ENCODE measurements at regions not wholly inside any gene's neighbourhood (a gene's known extent, or its start where the extent isn't known, plus 50 kb on each side); places are given as distances from the start of the nearest gene placed in this dataset.

GRCh38 chr16:13611596-13611995 is 308.4 kb upstream of the ERCC4 start:
- BruUV-seq (replicated peaks) = no TSS peak
- FAIRE-seq = no peak
- H3K27me3 ChIP-seq (ENCODE audit: control insufficient read depth in 2 of 2, insufficient read depth in 2 of 2, low read length in 2 of 2) = peaks cover 0 to 12% of the 10 kb centered on the region in 2 experiments; a peak in 2 of 5 replicates
- no peak for DNase-seq (ENCODE audit: extremely low read depth in 1 of 4, low spot score in 3 of 4)
- ChIA-PET CTCF (ENCODE audit: low intra/inter-chr PET ratio) (no interaction called here), POLR2A (no interaction called here)
- no peak overlapping the region for H3K4me2 ChIP-seq (ENCODE audit: insufficient read depth, low read length)
- H3K9ac ChIP-seq (ENCODE audit: insufficient read depth in 1 of 2, low read depth in 2 of 2, low read length in 2 of 2) = no peak overlapping the region
- WGBS (ENCODE audit: insufficient coverage, low coverage, missing lambda C conversion rate) = under 1% methylated on average over 7 of the region's 7 CpGs
- no peak overlapping the region for H2AFZ ChIP-seq (ENCODE audit: low read depth, low read length)
- no peaks in the 10 kb centered on the region for H3K9me3 ChIP-seq (replicated peaks; ENCODE audit: control insufficient read depth, insufficient read depth, low read depth, low read length)
- intact Hi-C loops (cut with micrococcal nuclease) (no loop called here), in situ Hi-C loops (cut with MboI) (no loop called here)
- H4K20me1 ChIP-seq (replicated peaks; ENCODE audit: control insufficient read depth, insufficient read depth, low read length) = no peaks in the 10 kb centered on the region
- no peaks in the 10 kb centered on the region for H3K9me1 ChIP-seq (ENCODE audit: control insufficient read depth, insufficient read depth, low read length)
- ATAC-seq = no peak
- H3K36me3 ChIP-seq (ENCODE audit: control insufficient read depth, insufficient read depth, low read length) = no peaks in the 10 kb centered on the region
- no peak overlapping the region for H3K4me3 ChIP-seq
- no peaks in the 10 kb centered on the region for H3K4me1 ChIP-seq (replicated peaks in 1 of 2; ENCODE audit: control insufficient read depth in 2 of 2, insufficient read depth in 2 of 2, low read length in 2 of 2)
- no peaks in the 10 kb centered on the region for H3K79me2 ChIP-seq (ENCODE audit: control insufficient read depth, insufficient read depth, low read length)
- no peak for TF ChIP-seq POLR3G (IDR thresholded peaks at IDR 0.05; ENCODE audit: extremely low read depth, insufficient read length, insufficient replicate concordance)
- H3K27ac ChIP-seq (ENCODE audit: extremely low read depth, low read depth, low read length) = no peak overlapping the region

- BruUV-seq (replicated peaks) = no TSS peak
- no peak overlapping the region for H3K4me3 ChIP-seq
- H4K20me1 ChIP-seq (replicated peaks; ENCODE audit: control insufficient read depth, insufficient read depth, low read length) = no peaks in the 10 kb centered on the region
- no peaks in the 10 kb centered on the region for H3K4me1 ChIP-seq (replicated peaks in 1 of 2; ENCODE audit: control insufficient read depth in 2 of 2, insufficient read depth in 2 of 2, low read length in 2 of 2)
- H3K36me3 ChIP-seq (ENCODE audit: control insufficient read depth, insufficient read depth, low read length) = no peaks in the 10 kb centered on the region
- H3K27me3 ChIP-seq (ENCODE audit: control insufficient read depth in 2 of 2, insufficient read depth in 2 of 2, low read length in 2 of 2) = peaks cover 0 to 4% of the 10 kb centered on the region in 2 experiments; a peak in 1 of 5 replicates
- ChIA-PET POLR2A (no interaction called here), CTCF (ENCODE audit: low intra/inter-chr PET ratio) (no interaction called here)
- in situ Hi-C loops (cut with MboI) (no loop called here), intact Hi-C loops (cut with micrococcal nuclease) (no loop called here)
- ATAC-seq = no peak
- H3K9me3 ChIP-seq (replicated peaks; ENCODE audit: control insufficient read depth, insufficient read depth, low read depth, low read length) = no peaks in the 10 kb centered on the region
- no peak overlapping the region for H3K9ac ChIP-seq (ENCODE audit: insufficient read depth in 1 of 2, low read depth in 2 of 2, low read length in 2 of 2)
- H3K27ac ChIP-seq (ENCODE audit: extremely low read depth, low read depth, low read length) = no peak overlapping the region
- WGBS (ENCODE audit: insufficient coverage, low coverage, missing lambda C conversion rate) = 4% methylated on average over 4 of the region's 4 CpGs
- no peak for DNase-seq (ENCODE audit: extremely low read depth in 1 of 4, low spot score in 3 of 4)
- FAIRE-seq = no peak
- H2AFZ ChIP-seq (ENCODE audit: low read depth, low read length) = no peak overlapping the region
- H3K4me2 ChIP-seq (ENCODE audit: insufficient read depth, low read length) = no peak overlapping the region
- no peaks in the 10 kb centered on the region for H3K79me2 ChIP-seq (ENCODE audit: control insufficient read depth, insufficient read depth, low read length)
- no peaks in the 10 kb centered on the region for H3K9me1 ChIP-seq (ENCODE audit: control insufficient read depth, insufficient read depth, low read length)
- peak; percentile 80 for TF ChIP-seq ZNF24 (IDR thresholded peaks at IDR 0.05)
- TF ChIP-seq CREM (IDR thresholded peaks at IDR 0.05; ENCODE audit: low read depth) = no peak
Observed at GRCh38 chr16:13612623-13613022, 307.3 kb upstream of the ERCC4 start.
